Pancreas (tissue), 10 donors: ENCODE measurements at regions not wholly inside any gene's neighbourhood (a gene's known extent, or its start where the extent isn't known, plus 50 kb on each side); places are given as distances from the start of the nearest gene placed in this dataset.

Source experiments
- ATAC-seq, 4 donors: fragments of 200-7000 bp; cut with Tn5 transposase; one replicate each; pipeline versions ENCODE4 v1.8.0 to v1.9.1; 2020; ENCODE audit warnings: mild to moderate bottlenecking in 4 of 4, moderate library complexity in 4 of 4
- DNase-seq, 6 donors: peaks; one replicate each; pipeline ENCODE4 v3.0.0-alpha.2; 2020
- FAIRE-seq: peaks from 2 replicates; lab custom pipeline; 2012; peaks lifted over from hg19 to GRCh38; lab: Jason Lieb, UNC
- H3K27ac ChIP-seq, 4 donors: fragments of 200-600 bp; sonication (generic); 1 replicate in 3 of 4; 2 replicates in 1 of 4; pipeline versions ENCODE4 v1.5.0 to v1.8.0; 2020
- H3K27me3 ChIP-seq, 4 donors: fragments of 200-600 bp; one replicate each; pipeline ENCODE4 v1.8.0; 2021
- H3K36me3 ChIP-seq, 3 donors: fragments of 200-600 bp; sonication (generic) in 1 of 3; one replicate each; pipeline versions ENCODE4 v1.5.0 to v1.8.0; 2020 to 2021
- H3K4me1 ChIP-seq, 3 donors: fragments of 200-600 bp; one replicate each; pipeline ENCODE4 v1.8.0; 2021
- H3K4me3 ChIP-seq, 4 donors: fragments of 200-600 bp; sonication (generic) in 2 of 4; one replicate each; pipeline versions ENCODE4 v1.5.0 to v1.8.0; 2020 to 2021
- H3K9me3 ChIP-seq, 4 donors: fragments of 200-600 bp; one replicate each; pipeline ENCODE4 v1.8.0; 2021
- WGBS, 2 donors: extraction: QIAGEN DNeasy Blood & Tissue Kit; methylation state at CpG; one replicate each; pipeline ENCODE4 v1.1.7; 2013; 5-methylcytosine and 5-hydroxymethylcytosine counted together
- intact Hi-C, 3 donors: fragments of 100-400 bp; cut with DNase I; formaldehyde crosslinking; loops; one replicate each; pipeline versions ENCODE4 v1.11.1 to v1.14.2; 2022
- TF ChIP-seq, protein P1 (sequence below), 4 donors: fragments of 200-600 bp; sonication (generic) in 3 of 4; IDR thresholded peaks; one replicate each; pipeline versions ENCODE4 v1.5.0 to v1.8.0; 2021; ENCODE audit warnings: antibody characterized with exemption in 4 of 4
- donor health status: healthy with polysubstance abuse.
- donor health status: DM: no; HTN: no; CAD: no; lungs with moderate emphysema.
- donor health status: DM: no; HTN: no; CAD: no.
- donor health status: control.
- donor health status: control.
- donor health status: Bipolar disorder and iron deficiency.
- donor health status: DM: yes; HTN: yes; CAD: no.
- donor health status: DM: no; HTN: no; CAD: no.
- donor health status: DM: no; HTN: no; CAD: no.
- donor health status: DM: yes; HTN: yes; CAD: no.

GRCh38 chr2:183935005-183935404, 663.3 kb upstream of the ZNF804A start:
- H3K27me3 ChIP-seq: no peaks in the 10 kb centered on the region
- ATAC-seq (no peak), DNase-seq (no peak), FAIRE-seq (no peak)
- no peak overlapping the region for H3K4me3 ChIP-seq
- no peaks in the 10 kb centered on the region for H3K9me3 ChIP-seq
- H3K36me3 ChIP-seq: no peaks in the 10 kb centered on the region
- intact Hi-C loops: no loop called here
- TF ChIP-seq, protein P1, sequence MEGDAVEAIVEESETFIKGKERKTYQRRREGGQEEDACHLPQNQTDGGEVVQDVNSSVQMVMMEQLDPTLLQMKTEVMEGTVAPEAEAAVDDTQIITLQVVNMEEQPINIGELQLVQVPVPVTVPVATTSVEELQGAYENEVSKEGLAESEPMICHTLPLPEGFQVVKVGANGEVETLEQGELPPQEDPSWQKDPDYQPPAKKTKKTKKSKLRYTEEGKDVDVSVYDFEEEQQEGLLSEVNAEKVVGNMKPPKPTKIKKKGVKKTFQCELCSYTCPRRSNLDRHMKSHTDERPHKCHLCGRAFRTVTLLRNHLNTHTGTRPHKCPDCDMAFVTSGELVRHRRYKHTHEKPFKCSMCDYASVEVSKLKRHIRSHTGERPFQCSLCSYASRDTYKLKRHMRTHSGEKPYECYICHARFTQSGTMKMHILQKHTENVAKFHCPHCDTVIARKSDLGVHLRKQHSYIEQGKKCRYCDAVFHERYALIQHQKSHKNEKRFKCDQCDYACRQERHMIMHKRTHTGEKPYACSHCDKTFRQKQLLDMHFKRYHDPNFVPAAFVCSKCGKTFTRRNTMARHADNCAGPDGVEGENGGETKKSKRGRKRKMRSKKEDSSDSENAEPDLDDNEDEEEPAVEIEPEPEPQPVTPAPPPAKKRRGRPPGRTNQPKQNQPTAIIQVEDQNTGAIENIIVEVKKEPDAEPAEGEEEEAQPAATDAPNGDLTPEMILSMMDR (IDR thresholded peaks at IDR 0.05): no peak
- WGBS, 2 donors: 75 to 76% methylated on average over 3 of the region's 3 CpGs
- no peak overlapping the region for H3K27ac ChIP-seq
- peaks cover 0 to 7% (median 0%) of the 10 kb centered on the region in 3 donors for H3K4me1 ChIP-seq

DNA sequence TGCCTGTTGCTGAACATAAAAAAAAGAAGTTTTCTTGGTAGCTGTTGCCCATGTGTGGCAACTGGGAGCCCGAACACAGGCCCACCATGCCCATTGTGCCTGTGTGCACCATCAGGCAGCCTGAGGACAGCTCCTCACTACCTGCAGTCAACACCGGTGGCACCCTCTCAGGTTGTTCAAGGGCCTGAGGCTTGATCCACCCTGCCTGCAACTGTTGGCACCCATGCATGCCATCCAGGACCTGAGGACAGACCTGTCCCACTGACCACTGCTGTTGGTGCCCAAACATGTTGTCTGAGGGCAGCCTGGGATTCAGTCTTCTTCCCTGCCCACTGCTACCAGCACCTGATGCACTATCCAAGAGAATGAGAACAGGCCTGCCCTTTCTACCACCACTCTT, 661.1 kb upstream of the ZNF804A start:
- FAIRE-seq (no peak), ATAC-seq (no peak), DNase-seq (peak in 1 of 6 donors; percentile 27)
- Histone ChIP-seq H3K36me3 (no peaks in the 10 kb centered on the region), H3K4me3 (no peak overlapping the region), H3K9me3 (no peaks in the 10 kb centered on the region), H3K27me3 (no peaks in the 10 kb centered on the region), H3K4me1 (no peaks in the 10 kb centered on the region), H3K27ac (no peak overlapping the region)
- intact Hi-C loops: no loop called here
- TF ChIP-seq, protein P1 (IDR thresholded peaks at IDR 0.05): no peak
- WGBS, 2 donors: 93 to 95% methylated on average over 2 of the region's 2 CpGs

DNA sequence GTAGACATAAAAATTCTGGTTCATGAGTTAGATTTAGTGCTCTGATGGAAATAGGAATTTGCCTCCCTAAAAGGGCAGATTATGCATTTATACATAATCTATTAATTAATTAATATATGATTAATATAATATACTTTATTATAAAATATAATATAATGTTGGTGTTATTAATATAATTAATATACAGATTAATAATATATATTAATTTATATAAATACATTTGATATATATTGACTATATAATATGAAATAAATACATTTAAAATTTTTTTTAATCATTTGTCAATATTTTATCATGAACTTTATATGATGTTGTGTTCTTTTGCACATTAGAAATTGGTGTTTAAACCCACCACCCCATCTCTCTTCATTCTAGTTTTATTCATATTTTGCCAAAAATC, 652.1 kb upstream of the ZNF804A start:
- H3K27me3 ChIP-seq: no peaks in the 10 kb centered on the region
- H3K27ac ChIP-seq: no peak overlapping the region
- intact Hi-C loops: no loop called here
- FAIRE-seq (peak; percentile 92), DNase-seq (no peak), ATAC-seq (no peak)
- no peaks in the 10 kb centered on the region for H3K9me3 ChIP-seq
- no peaks in the 10 kb centered on the region for H3K4me1 ChIP-seq
- H3K4me3 ChIP-seq: no peak overlapping the region
- TF ChIP-seq, protein P1 (IDR thresholded peaks at IDR 0.05): no peak
- no peaks in the 10 kb centered on the region for H3K36me3 ChIP-seq

GRCh38 chr2:183948861-183949260, 649.5 kb upstream of the ZNF804A start:
- no peaks in the 10 kb centered on the region for H3K4me1 ChIP-seq
- DNase-seq: no peak
- FAIRE-seq: no peak
- ATAC-seq: no peak
- H3K36me3 ChIP-seq: no peaks in the 10 kb centered on the region
- H3K4me3 ChIP-seq: no peak overlapping the region
- no peaks in the 10 kb centered on the region for H3K9me3 ChIP-seq
- intact Hi-C loops: no loop called here
- TF ChIP-seq, protein P1 (IDR thresholded peaks at IDR 0.05): no peak
- 81 to 84% methylated on average over 1 of the region's 1 CpG for WGBS, 2 donors
- no peaks in the 10 kb centered on the region for H3K27me3 ChIP-seq
- no peak overlapping the region for H3K27ac ChIP-seq

GRCh38 chr2:183950673-183951072, 647.7 kb upstream of the ZNF804A start:
- FAIRE-seq (no peak), ATAC-seq (no peak), DNase-seq (no peak)
- H3K9me3 ChIP-seq: no peaks in the 10 kb centered on the region
- H3K36me3 ChIP-seq: no peaks in the 10 kb centered on the region
- intact Hi-C loops: no loop called here
- no peaks in the 10 kb centered on the region for H3K4me1 ChIP-seq
- H3K4me3 ChIP-seq: no peak overlapping the region
- 64% methylated on average over 1 of the region's 1 CpG for WGBS, 2 donors
- no peaks in the 10 kb centered on the region for H3K27me3 ChIP-seq
- TF ChIP-seq, protein P1 (IDR thresholded peaks at IDR 0.05): no peak
- H3K27ac ChIP-seq: no peak overlapping the region
